Heart left ventricle (tissue), 13 donors: ENCODE measurements at regions not wholly inside any gene's neighbourhood (a gene's known extent, or its start where the extent isn't known, plus 50 kb on each side); places are given as distances from the start of the nearest gene placed in this dataset.

Source experiments
- POLR2A ChIP-seq, 2 donors: fragments of 450-650 bp; IDR thresholded peaks; one replicate each; pipeline ENCODE4 v1.6.1; 2017; ENCODE audit warnings: antibody characterized with exemption in 2 of 2, mild to moderate bottlenecking in 2 of 2, moderate library complexity in 2 of 2
- TF ChIP-seq, protein P1 (sequence below), 12 donors: fragments of 200-600 bp; sonication (generic) in 4 of 12; IDR thresholded peaks; one replicate each; pipeline versions ENCODE4 v1.5.0 to v1.8.0; 2018 to 2022; ENCODE audit warnings: antibody characterized with exemption in 12 of 12, mild to moderate bottlenecking in 5 of 12
- donor health status: ischemic (EF 13 %, LVEDD 7.1; RV severe dilation, severe dysfunction).
- donor health status: DM: no; HTN: yes; CAD: no.
- donor health status: DM: no; HTN: no; CAD: no.
- donor health status: ischemic (EF 25% LVEDD 6.9; RV normal size, moderate dysfunction).
- donor health status: ischemic (EF 25% LVEDD 5.7; RV mildly dilated, moderate dysfunction).
- donor health status: ischemic (EF 35%, LVEDD 5.7; RV mildly dilated, moderate dysfunction).
- donor health status: nonischemic (EF 11% LVEDD 7.7; RV severe dilation, severe dysfunction).
- donor health status: DM: yes; HTN: yes; CAD: no.
- donor health status: PGD.
- donor health status: ischemic (EF 29% LVEDD 5.4; RV normal size, mild dysfunction).
- donor health status: nonischemic (EF 23%, LVEDD 6.1; RV moderate dilation, normal function).

DNA sequence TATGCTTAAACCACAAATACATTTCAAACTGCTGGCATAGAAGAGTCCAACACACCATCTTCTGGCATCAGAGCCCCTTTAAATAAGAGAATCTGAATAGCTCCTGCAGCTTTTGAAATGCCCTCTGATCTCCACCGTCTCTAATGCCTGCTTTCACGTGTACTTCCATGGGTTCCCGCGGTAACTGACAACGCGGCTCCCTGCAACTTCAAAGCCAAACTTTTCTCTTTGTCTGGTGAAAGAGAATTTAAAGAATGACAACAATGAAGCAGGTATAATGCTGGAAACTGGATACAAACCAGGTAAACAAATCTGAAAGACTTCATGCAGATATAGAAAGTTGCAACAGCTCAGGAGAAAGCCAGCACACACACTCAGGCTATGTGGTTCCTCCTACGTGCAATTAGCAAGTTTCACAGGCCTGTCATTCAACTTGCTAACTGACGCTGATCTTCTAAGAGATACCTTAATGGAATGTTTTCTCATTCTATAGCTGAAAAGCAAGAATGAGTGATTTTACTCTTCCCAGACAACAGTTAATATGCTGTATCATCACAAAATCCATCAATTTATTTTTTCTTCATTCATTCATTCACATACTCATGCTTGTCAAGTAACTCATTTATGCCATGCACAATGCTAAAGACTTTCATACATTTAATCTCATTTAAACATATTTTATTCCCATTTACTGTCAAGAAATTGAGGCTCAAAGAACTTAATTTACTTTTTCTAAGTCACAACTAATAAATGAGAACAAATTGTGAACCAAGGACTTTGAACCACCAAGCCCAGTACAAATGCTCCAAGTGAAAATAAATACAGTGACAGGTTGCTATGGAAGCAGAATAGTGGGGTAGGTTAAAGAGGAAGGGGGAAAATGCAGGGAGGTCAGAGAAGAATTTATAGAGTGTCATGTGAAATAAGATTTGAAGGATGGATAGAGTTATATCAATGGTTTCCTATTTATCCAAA is 202.7 kb upstream of the SNX7 start:
- TF ChIP-seq, protein P1, sequence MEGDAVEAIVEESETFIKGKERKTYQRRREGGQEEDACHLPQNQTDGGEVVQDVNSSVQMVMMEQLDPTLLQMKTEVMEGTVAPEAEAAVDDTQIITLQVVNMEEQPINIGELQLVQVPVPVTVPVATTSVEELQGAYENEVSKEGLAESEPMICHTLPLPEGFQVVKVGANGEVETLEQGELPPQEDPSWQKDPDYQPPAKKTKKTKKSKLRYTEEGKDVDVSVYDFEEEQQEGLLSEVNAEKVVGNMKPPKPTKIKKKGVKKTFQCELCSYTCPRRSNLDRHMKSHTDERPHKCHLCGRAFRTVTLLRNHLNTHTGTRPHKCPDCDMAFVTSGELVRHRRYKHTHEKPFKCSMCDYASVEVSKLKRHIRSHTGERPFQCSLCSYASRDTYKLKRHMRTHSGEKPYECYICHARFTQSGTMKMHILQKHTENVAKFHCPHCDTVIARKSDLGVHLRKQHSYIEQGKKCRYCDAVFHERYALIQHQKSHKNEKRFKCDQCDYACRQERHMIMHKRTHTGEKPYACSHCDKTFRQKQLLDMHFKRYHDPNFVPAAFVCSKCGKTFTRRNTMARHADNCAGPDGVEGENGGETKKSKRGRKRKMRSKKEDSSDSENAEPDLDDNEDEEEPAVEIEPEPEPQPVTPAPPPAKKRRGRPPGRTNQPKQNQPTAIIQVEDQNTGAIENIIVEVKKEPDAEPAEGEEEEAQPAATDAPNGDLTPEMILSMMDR (IDR thresholded peaks at IDR 0.05), result no peak
- TF ChIP-seq POLR2A (IDR thresholded peaks at IDR 0.05), result no peak
